DOHH2 (cell line): ENCODE measurements at regions not wholly inside any gene's neighbourhood (a gene's known extent, or its start where the extent isn't known, plus 50 kb on each side); places are given as distances from the start of the nearest gene placed in this dataset.

Source experiments
- H3F3A ChIP-seq: fragments of 200-600 bp; sonication (generic), shearing (Covaris generic); 2 replicates; pipeline ENCODE4 v1.6.0; 2016; ENCODE audit warnings: antibody characterized with exemption, mild to moderate bottlenecking; ENCODE audit not compliant: control insufficient read depth, insufficient read depth
- H3K27ac ChIP-seq: fragments of 200-600 bp; sonication (generic); 2 replicates; pipeline ENCODE4 v1.5.1; 2014; ENCODE audit warnings: low read depth, mild to moderate bottlenecking, low read length, moderate library complexity
- H3K27me3 ChIP-seq: fragments of 200-600 bp; sonication (generic); 2 replicates; pipeline ENCODE4 v1.6.1; 2014; ENCODE audit warnings: mild to moderate bottlenecking, low read length, mixed read lengths; ENCODE audit not compliant: control insufficient read depth
- H3K36me3 ChIP-seq: fragments of 200-600 bp; sonication (generic); 2 replicates; pipeline ENCODE4 v1.6.1; 2014; ENCODE audit warnings: mild to moderate bottlenecking, low read length, moderate library complexity, mixed read lengths; ENCODE audit not compliant: control insufficient read depth
- H3K4me1 ChIP-seq: fragments of 200-600 bp; sonication (generic); 2 replicates; pipeline ENCODE4 v1.6.1; 2014; ENCODE audit warnings: mild to moderate bottlenecking, low read length, mixed read lengths; ENCODE audit not compliant: control insufficient read depth
- H3K4me2 ChIP-seq: fragments of 200-600 bp; sonication (generic); 2 replicates; pipeline ENCODE4 v1.6.0; 2014; ENCODE audit warnings: mild to moderate bottlenecking, low read length, moderate library complexity
- H3K4me3 ChIP-seq: fragments of 200-600 bp; sonication (generic); 2 replicates; pipeline ENCODE4 v1.5.1; 2014; ENCODE audit warnings: mild to moderate bottlenecking, low read length, mixed read lengths
- H3K79me2 ChIP-seq: fragments of 200-600 bp; sonication (generic); 2 replicates; pipeline ENCODE4 v1.6.1; 2014; ENCODE audit warnings: mild to moderate bottlenecking, low read length, mixed read lengths; ENCODE audit not compliant: control insufficient read depth
- H3K9me2 ChIP-seq: fragments of 200-600 bp; sonication (generic); replicated peaks from 2 replicates; pipeline ENCODE4 v1.6.1; 2014; ENCODE audit warnings: mild to moderate bottlenecking, low read length, mixed read lengths; ENCODE audit not compliant: control insufficient read depth
- H3K9me3 ChIP-seq: fragments of 200-600 bp; sonication (generic); 2 replicates; pipeline ENCODE4 v1.6.1; 2014; ENCODE audit warnings: antibody characterized with exemption, low read length, mixed read lengths; ENCODE audit not compliant: control insufficient read depth, insufficient read depth
- H4K20me1 ChIP-seq: fragments of 200-600 bp; sonication (generic); 2 replicates; pipeline ENCODE4 v1.6.0; 2014; ENCODE audit warnings: low read depth, mild to moderate bottlenecking, antibody characterized with exemption, low read length, moderate library complexity; ENCODE audit not compliant: control insufficient read depth, insufficient read depth
- EZH2phosphoT487 ChIP-seq: fragments of 200-600 bp; sonication (generic); IDR thresholded peaks from 2 replicates; pipeline ENCODE4 v1.6.1; 2017; ENCODE audit warnings: borderline replicate concordance, mild to moderate bottlenecking, antibody characterized with exemption, low read length, moderate library complexity, mixed read lengths
- TF ChIP-seq, protein P1 (sequence below): fragments of 200-600 bp; sonication (generic); IDR thresholded peaks from one replicate; pipeline ENCODE4 v1.5.1; 2014; ENCODE audit warnings: antibody characterized with exemption, mild to moderate bottlenecking, low read depth, low read length; ENCODE audit not compliant: poor library complexity, severe bottlenecking

DNA sequence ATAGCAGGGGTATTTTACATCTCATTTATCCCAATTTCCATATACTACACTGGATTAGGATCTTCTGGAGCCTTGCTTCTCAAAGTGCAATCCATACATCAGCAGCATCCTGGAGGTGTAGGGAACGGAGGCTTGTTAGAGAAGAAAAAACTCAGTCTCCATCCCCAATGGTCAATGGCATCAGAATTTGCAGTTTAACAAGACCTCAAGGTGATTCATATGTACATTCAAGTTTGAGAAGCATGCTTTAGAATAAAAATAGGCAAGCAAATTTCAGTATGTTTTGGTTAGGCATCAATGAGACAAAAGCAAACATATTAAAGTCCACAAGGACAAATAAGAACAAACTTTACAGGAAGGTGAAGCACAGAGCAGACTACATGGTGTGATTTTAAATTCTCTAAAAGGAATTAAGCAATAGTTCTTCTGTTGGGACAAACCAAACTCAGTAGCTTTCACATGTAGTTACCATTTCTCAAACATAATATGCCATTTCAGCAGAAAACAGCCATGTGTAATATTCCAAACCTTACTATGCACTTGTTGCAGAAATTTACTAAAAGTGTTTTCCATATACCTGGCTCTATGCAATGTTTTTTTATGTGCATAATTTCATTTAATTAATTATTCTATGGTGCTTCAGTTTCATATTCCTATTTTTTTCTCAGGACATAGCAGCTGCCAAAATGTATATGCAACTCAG is 360.3 kb upstream of the NECTIN3 start:
- H3K9me3 ChIP-seq = no peaks in the 10 kb centered on the region
- TF ChIP-seq EZH2phosphoT487 = no peak
- TF ChIP-seq, protein P1, sequence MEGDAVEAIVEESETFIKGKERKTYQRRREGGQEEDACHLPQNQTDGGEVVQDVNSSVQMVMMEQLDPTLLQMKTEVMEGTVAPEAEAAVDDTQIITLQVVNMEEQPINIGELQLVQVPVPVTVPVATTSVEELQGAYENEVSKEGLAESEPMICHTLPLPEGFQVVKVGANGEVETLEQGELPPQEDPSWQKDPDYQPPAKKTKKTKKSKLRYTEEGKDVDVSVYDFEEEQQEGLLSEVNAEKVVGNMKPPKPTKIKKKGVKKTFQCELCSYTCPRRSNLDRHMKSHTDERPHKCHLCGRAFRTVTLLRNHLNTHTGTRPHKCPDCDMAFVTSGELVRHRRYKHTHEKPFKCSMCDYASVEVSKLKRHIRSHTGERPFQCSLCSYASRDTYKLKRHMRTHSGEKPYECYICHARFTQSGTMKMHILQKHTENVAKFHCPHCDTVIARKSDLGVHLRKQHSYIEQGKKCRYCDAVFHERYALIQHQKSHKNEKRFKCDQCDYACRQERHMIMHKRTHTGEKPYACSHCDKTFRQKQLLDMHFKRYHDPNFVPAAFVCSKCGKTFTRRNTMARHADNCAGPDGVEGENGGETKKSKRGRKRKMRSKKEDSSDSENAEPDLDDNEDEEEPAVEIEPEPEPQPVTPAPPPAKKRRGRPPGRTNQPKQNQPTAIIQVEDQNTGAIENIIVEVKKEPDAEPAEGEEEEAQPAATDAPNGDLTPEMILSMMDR = no peak
- no peaks in the 10 kb centered on the region for H3K27me3 ChIP-seq
- H3K4me1 ChIP-seq = no peaks in the 10 kb centered on the region
- no peaks in the 10 kb centered on the region for H3K79me2 ChIP-seq
- no peaks in the 10 kb centered on the region for H3F3A ChIP-seq
- H3K36me3 ChIP-seq = no peaks in the 10 kb centered on the region
- H3K27ac ChIP-seq = no peak overlapping the region
- no peaks in the 10 kb centered on the region for H3K9me2 ChIP-seq
- no peaks in the 10 kb centered on the region for H4K20me1 ChIP-seq
- H3K4me2 ChIP-seq = no peak overlapping the region
- H3K4me3 ChIP-seq = no peak overlapping the region

- H3K9me3 ChIP-seq = no peaks in the 10 kb centered on the region
- H3K27me3 ChIP-seq = no peaks in the 10 kb centered on the region
- no peaks in the 10 kb centered on the region for H3F3A ChIP-seq
- H3K27ac ChIP-seq = no peak overlapping the region
- H3K79me2 ChIP-seq = no peaks in the 10 kb centered on the region
- no peaks in the 10 kb centered on the region for H3K4me1 ChIP-seq
- no peaks in the 10 kb centered on the region for H4K20me1 ChIP-seq
- no peak for TF ChIP-seq EZH2phosphoT487
- TF ChIP-seq, protein P1 = no peak
- H3K36me3 ChIP-seq = no peaks in the 10 kb centered on the region
- H3K9me2 ChIP-seq = no peaks in the 10 kb centered on the region
- no peak overlapping the region for H3K4me3 ChIP-seq
- H3K4me2 ChIP-seq = no peak overlapping the region
Measured at GRCh38 chr3:110711851-110712516, 359.6 kb upstream of the NECTIN3 start.

DNA sequence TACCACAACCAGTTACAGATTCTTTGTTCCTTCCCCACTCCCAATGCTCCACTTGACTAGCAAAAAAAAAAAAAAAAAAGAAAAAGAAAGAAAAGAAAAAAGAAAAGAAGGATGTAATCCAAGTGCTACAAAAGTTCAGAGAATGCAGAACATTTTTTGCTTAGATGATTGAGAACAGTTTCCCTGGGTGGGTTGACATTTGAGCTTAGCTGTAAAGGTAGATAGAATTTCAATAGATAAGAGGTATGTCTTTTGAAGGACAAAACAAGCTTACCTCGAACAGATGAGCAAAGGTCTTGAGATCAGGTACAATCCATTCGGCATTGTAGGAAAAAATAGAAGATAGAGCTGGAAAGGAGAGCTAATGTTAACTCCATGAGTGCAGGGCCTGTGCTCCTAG is 344.6 kb upstream of the NECTIN3 start:
- no peaks in the 10 kb centered on the region for H3K4me1 ChIP-seq
- no peak overlapping the region for H3K27ac ChIP-seq
- no peaks in the 10 kb centered on the region for H3K79me2 ChIP-seq
- H3K27me3 ChIP-seq = no peaks in the 10 kb centered on the region
- TF ChIP-seq, protein P1 = no peak
- TF ChIP-seq EZH2phosphoT487 = no peak
- H3K9me2 ChIP-seq = no peaks in the 10 kb centered on the region
- H3K9me3 ChIP-seq = no peaks in the 10 kb centered on the region
- no peaks in the 10 kb centered on the region for H3K36me3 ChIP-seq
- no peak overlapping the region for H3K4me3 ChIP-seq
- no peak overlapping the region for H3K4me2 ChIP-seq
- H4K20me1 ChIP-seq = no peaks in the 10 kb centered on the region
- no peaks in the 10 kb centered on the region for H3F3A ChIP-seq
